ENCODE measurements at regions not wholly inside any gene's neighbourhood (a gene's known extent, or its start where the extent isn't known, plus 50 kb on each side); places are given as distances from the start of the nearest gene placed in this dataset.

GRCh38 chr21:14767192-14767852 lies 221.2 kb upstream of the SAMSN1 start:
- Mint-ChIP-seq H3K27me3 (no peaks in the 10 kb centered on the region), H3K36me3 (ENCODE audit: low read depth) (no peaks in the 10 kb centered on the region), H3K27ac (no peak overlapping the region), H3K4me1 (ENCODE audit: low read depth) (no peaks in the 10 kb centered on the region), H3K9me3 (peaks cover 9% of the 10 kb centered on the region), H3K4me3 (no peak overlapping the region)
- intact Hi-C loops (cut with micrococcal nuclease), result loop anchor here (10.0 kb wide), 1 partner anchor 297 kb away; the partner anchor contains the start of gene NRIP1

- no peaks in the 10 kb centered on the region for H3K36me3 Mint-ChIP-seq (ENCODE audit: low read depth)
- no peak overlapping the region for H3K27ac Mint-ChIP-seq
- H3K9me3 Mint-ChIP-seq, result peaks cover 9% of the 10 kb centered on the region
- no peaks in the 10 kb centered on the region for H3K27me3 Mint-ChIP-seq
- intact Hi-C loops (cut with micrococcal nuclease), result loop anchor here (10.0 kb wide), 1 partner anchor 299 kb away; the partner anchor contains the start of gene NRIP1
- no peak overlapping the region for H3K4me3 Mint-ChIP-seq
- H3K4me1 Mint-ChIP-seq (ENCODE audit: low read depth), result peaks cover 6% of the 10 kb centered on the region
These were observed 220.1 kb upstream of the SAMSN1 start for GRCh38 chr21:14766241-14766640.

GRCh38 chr21:14763695-14764064 lies 217.6 kb upstream of the SAMSN1 start:
- Mint-ChIP-seq H3K36me3 (ENCODE audit: low read depth) (peaks cover 5% of the 10 kb centered on the region), H3K4me3 (no peak overlapping the region), H3K4me1 (ENCODE audit: low read depth) (peaks cover 6% of the 10 kb centered on the region), H3K27ac (no peak overlapping the region), H3K27me3 (no peaks in the 10 kb centered on the region), H3K9me3 (peaks cover 14% of the 10 kb centered on the region)
- intact Hi-C loops (cut with micrococcal nuclease), result loop anchor here (10.0 kb wide), 1 partner anchor 301 kb away; the partner anchor contains the start of gene NRIP1

GRCh38 chr21:14762734-14763694 lies 216.9 kb upstream of the SAMSN1 start:
- intact Hi-C loops (cut with micrococcal nuclease), result loop anchor here (10.0 kb wide), 1 partner anchor 302 kb away; the partner anchor contains the start of gene NRIP1

GRCh38 chr21:14762327-14762726 lies 216.2 kb upstream of the SAMSN1 start:
- intact Hi-C loops (cut with micrococcal nuclease), result loop anchor here (10.0 kb wide), 1 partner anchor 302 kb away; the partner anchor contains the start of gene NRIP1
- H3K27me3 Mint-ChIP-seq, result no peaks in the 10 kb centered on the region
- H3K27ac Mint-ChIP-seq, result no peak overlapping the region
- peaks cover 6% of the 10 kb centered on the region for H3K36me3 Mint-ChIP-seq (ENCODE audit: low read depth)
- H3K9me3 Mint-ChIP-seq, result peaks cover 16% of the 10 kb centered on the region
- H3K4me1 Mint-ChIP-seq (ENCODE audit: low read depth), result peaks cover 6% of the 10 kb centered on the region
- H3K4me3 Mint-ChIP-seq, result no peak overlapping the region

More at GRCh38 chr21:14762734-14763694, 216.9 kb upstream of the SAMSN1 start:
- Mint-ChIP-seq H3K4me1 (ENCODE audit: low read depth) (peaks cover 6% of the 10 kb centered on the region), H3K36me3 (ENCODE audit: low read depth) (peaks cover 6% of the 10 kb centered on the region), H3K9me3 (peaks cover 16% of the 10 kb centered on the region), H3K27ac (no peak overlapping the region), H3K27me3 (no peaks in the 10 kb centered on the region), H3K4me3 (no peak overlapping the region)

GRCh38 chr21:14759285-14759684 lies 213.2 kb upstream of the SAMSN1 start:
- peaks cover 6% of the 10 kb centered on the region for H3K4me1 Mint-ChIP-seq (ENCODE audit: low read depth)
- H3K27ac Mint-ChIP-seq, result peak overlapping the region; percentile 48
- no peak overlapping the region for H3K4me3 Mint-ChIP-seq
- H3K27me3 Mint-ChIP-seq, result no peaks in the 10 kb centered on the region
- H3K36me3 Mint-ChIP-seq (ENCODE audit: low read depth), result peaks cover 6% of the 10 kb centered on the region
- intact Hi-C loops (cut with micrococcal nuclease), result no loop called here
- H3K9me3 Mint-ChIP-seq, result peaks cover 15% of the 10 kb centered on the region

GRCh38 chr21:14758849-14759248 lies 212.7 kb upstream of the SAMSN1 start:
- no peaks in the 10 kb centered on the region for H3K27me3 Mint-ChIP-seq
- peak overlapping the region; percentile 48 for H3K27ac Mint-ChIP-seq
- H3K9me3 Mint-ChIP-seq, result peaks cover 18% of the 10 kb centered on the region
- intact Hi-C loops (cut with micrococcal nuclease), result no loop called here
- H3K36me3 Mint-ChIP-seq (ENCODE audit: low read depth), result peaks cover 6% of the 10 kb centered on the region
- no peak overlapping the region for H3K4me3 Mint-ChIP-seq
- peaks cover 6% of the 10 kb centered on the region for H3K4me1 Mint-ChIP-seq (ENCODE audit: low read depth)

- intact Hi-C loops (cut with micrococcal nuclease), result no loop called here
- H3K36me3 Mint-ChIP-seq (ENCODE audit: low read depth), result peaks cover 6% of the 10 kb centered on the region
These were observed 211.6 kb upstream of the SAMSN1 start for GRCh38 chr21:14757533-14758327.

GRCh38 chr21:14755086-14755485 lies 209.0 kb upstream of the SAMSN1 start:
- Mint-ChIP-seq H3K4me1 (ENCODE audit: low read depth) (peaks cover 16% of the 10 kb centered on the region), H3K27ac (no peak overlapping the region), H3K9me3 (peaks cover 18% of the 10 kb centered on the region), H3K36me3 (ENCODE audit: low read depth) (peaks cover 6% of the 10 kb centered on the region), H3K4me3 (no peak overlapping the region), H3K27me3 (no peaks in the 10 kb centered on the region)
- intact Hi-C loops (cut with micrococcal nuclease), result no loop called here

More at GRCh38 chr21:14757533-14758327, 211.6 kb upstream of the SAMSN1 start:
- Mint-ChIP-seq H3K9me3 (peaks cover 18% of the 10 kb centered on the region), H3K4me1 (ENCODE audit: low read depth) (peaks cover 6% of the 10 kb centered on the region), H3K4me3 (no peak overlapping the region), H3K27me3 (no peaks in the 10 kb centered on the region), H3K27ac (no peak overlapping the region)

GRCh38 chr21:14754682-14755081 lies 208.6 kb upstream of the SAMSN1 start:
- H3K4me3 Mint-ChIP-seq, result no peak overlapping the region
- H3K36me3 Mint-ChIP-seq (ENCODE audit: low read depth), result peaks cover 6% of the 10 kb centered on the region
- H3K27ac Mint-ChIP-seq, result no peak overlapping the region
- no peaks in the 10 kb centered on the region for H3K27me3 Mint-ChIP-seq
- peaks cover 16% of the 10 kb centered on the region for H3K4me1 Mint-ChIP-seq (ENCODE audit: low read depth)
- H3K9me3 Mint-ChIP-seq, result peaks cover 18% of the 10 kb centered on the region
- intact Hi-C loops (cut with micrococcal nuclease), result no loop called here

GRCh38 chr21:14754259-14754604 lies 208.1 kb upstream of the SAMSN1 start:
- Mint-ChIP-seq H3K4me3 (no peak overlapping the region), H3K27ac (no peak overlapping the region), H3K36me3 (ENCODE audit: low read depth) (peaks cover 6% of the 10 kb centered on the region), H3K9me3 (peaks cover 18% of the 10 kb centered on the region), H3K27me3 (no peaks in the 10 kb centered on the region), H3K4me1 (ENCODE audit: low read depth) (peaks cover 16% of the 10 kb centered on the region)
- intact Hi-C loops (cut with micrococcal nuclease), result no loop called here

GRCh38 chr21:14753466-14754258 lies 207.5 kb upstream of the SAMSN1 start:
- Mint-ChIP-seq H3K27ac (no peak overlapping the region), H3K4me3 (no peak overlapping the region), H3K4me1 (ENCODE audit: low read depth) (peaks cover 16% of the 10 kb centered on the region), H3K9me3 (peaks cover 13% of the 10 kb centered on the region), H3K27me3 (no peaks in the 10 kb centered on the region), H3K36me3 (ENCODE audit: low read depth) (peaks cover under 1% of the 10 kb centered on the region)
- intact Hi-C loops (cut with micrococcal nuclease), result no loop called here

- no peaks in the 10 kb centered on the region for H3K36me3 Mint-ChIP-seq (ENCODE audit: low read depth)
- no peaks in the 10 kb centered on the region for H3K27me3 Mint-ChIP-seq
- peaks cover 11% of the 10 kb centered on the region for H3K9me3 Mint-ChIP-seq
- H3K4me1 Mint-ChIP-seq (ENCODE audit: low read depth), result peaks cover 16% of the 10 kb centered on the region
- intact Hi-C loops (cut with micrococcal nuclease), result no loop called here
- no peak overlapping the region for H3K4me3 Mint-ChIP-seq
- no peak overlapping the region for H3K27ac Mint-ChIP-seq
These were observed 207.0 kb upstream of the SAMSN1 start for GRCh38 chr21:14753069-14753465.

Measured in dendritic cell treated with granulocyte-macrophage colony-stimulating factor and Interleukin-4, amounts not matched to agents 40 ng/mL and 50 ng/mL, for 4 days (primary cell).